Neuron (in vitro differentiated cells): ENCODE measurements at regions not wholly inside any gene's neighbourhood (a gene's known extent, or its start where the extent isn't known, plus 50 kb on each side); places are given as distances from the start of the nearest gene placed in this dataset.

Experiments
- H2AFZ ChIP-seq: one replicate; pipeline ENCODE4 v1.6.1; 2013; ENCODE audit warnings: low read depth, mild to moderate bottlenecking, inconsistent platforms, low read length, moderate library complexity
- H3K27me3 ChIP-seq: one replicate; pipeline ENCODE4 v1.6.1; 2013; ENCODE audit warnings: low read length; ENCODE audit not compliant: insufficient read depth
- H3K36me3 ChIP-seq: one replicate; pipeline ENCODE4 v1.6.1; 2013; ENCODE audit warnings: low read length; ENCODE audit not compliant: insufficient read depth
- H3K4me1 ChIP-seq: one replicate; pipeline ENCODE4 v1.6.1; 2013; ENCODE audit warnings: low read length; ENCODE audit not compliant: insufficient read depth
- H3K4me3 ChIP-seq: 2 replicates; pipeline ENCODE4 v1.5.1; 2013; ENCODE audit warnings: mild to moderate bottlenecking, low read length, moderate library complexity
- H3K9me3 ChIP-seq: one replicate; pipeline ENCODE4 v1.6.1; 2013; ENCODE audit warnings: low read length

DNA sequence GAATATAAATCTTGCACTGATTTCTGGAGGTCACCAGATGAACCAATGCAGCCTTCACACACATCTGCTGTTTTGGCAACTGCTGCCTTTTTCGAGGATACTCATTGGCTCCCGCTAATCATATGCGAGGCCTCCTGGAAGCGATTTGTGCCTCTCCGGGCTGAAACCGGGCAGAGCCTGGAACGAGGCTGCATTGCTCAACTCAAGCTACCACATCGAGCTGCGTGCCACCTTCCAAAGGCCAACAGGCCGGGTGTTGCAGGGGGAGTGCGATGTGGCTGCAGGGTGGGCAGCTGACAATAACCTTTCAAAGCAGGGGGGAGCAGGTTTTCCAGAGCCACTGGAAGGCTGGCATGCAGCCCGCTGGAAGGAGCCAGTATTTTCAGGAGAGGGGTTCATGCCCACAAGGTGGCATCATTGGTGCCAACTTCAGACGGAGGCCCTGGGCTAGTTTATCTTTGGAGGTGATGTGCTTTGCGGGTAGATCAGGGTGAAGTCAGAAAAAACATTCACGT is 122.6 kb upstream of the IFNGR1 start:
- H3K27me3 ChIP-seq = peaks cover 73% of the 10 kb centered on the region
- H3K4me1 ChIP-seq = peaks cover 9% of the 10 kb centered on the region
- H3K4me3 ChIP-seq = no peak overlapping the region
- no peaks in the 10 kb centered on the region for H3K9me3 ChIP-seq
- H2AFZ ChIP-seq = no peak overlapping the region
- H3K36me3 ChIP-seq = no peaks in the 10 kb centered on the region

DNA sequence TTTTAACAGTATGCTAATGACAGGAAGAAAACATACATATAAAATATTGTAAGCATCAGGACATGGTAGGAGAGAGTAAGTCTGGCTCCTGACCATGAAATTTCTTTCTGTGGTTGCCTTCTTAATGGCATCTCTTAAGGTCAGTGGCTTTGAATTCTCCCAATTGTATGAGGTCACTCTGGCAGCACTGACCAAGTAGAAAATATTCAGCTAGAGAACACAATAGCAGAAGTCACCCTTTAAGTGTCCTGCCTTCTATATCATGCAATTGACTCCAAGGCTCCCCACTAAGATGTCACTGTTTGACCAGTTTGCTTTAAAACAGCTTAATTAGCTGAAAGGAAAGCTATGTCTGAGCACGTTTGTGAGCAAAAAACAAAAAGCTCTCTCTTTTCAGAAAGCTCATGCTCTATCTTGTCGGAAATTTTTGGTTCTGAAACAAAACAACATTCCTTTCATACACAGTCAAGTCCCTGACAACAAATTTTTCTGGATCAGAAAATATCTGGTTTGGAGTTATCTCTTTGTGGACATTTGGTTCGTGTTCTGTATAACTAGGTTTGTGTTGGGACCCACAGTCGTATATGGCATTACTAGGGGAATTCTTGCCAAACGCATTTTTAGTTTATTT is 120.9 kb upstream of the IFNGR1 start:
- no peak overlapping the region for H2AFZ ChIP-seq
- no peak overlapping the region for H3K4me3 ChIP-seq
- no peaks in the 10 kb centered on the region for H3K9me3 ChIP-seq
- no peaks in the 10 kb centered on the region for H3K36me3 ChIP-seq
- H3K27me3 ChIP-seq = peaks cover 67% of the 10 kb centered on the region
- peaks cover 9% of the 10 kb centered on the region for H3K4me1 ChIP-seq

DNA sequence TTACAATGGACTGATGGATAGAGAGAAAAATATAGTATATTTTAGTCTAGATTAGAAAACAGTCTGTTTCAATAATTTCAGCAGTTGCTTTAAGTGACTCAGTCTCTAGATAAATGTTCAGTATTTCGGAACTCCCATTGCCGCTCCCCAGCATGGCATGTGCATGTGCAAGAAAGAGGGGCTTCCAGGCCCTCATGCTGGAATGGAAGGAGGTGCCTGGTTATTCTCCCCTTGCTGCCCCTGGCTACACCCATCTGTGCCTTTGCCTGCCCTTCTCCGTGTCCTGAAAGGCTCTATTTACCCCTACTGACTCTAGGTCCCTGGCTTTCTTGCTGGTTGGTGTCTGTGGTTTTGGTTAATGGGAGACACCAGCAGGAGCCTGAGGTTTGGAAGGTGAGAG is 115.7 kb upstream of the IFNGR1 start:
- peaks cover 67% of the 10 kb centered on the region for H3K27me3 ChIP-seq
- H3K9me3 ChIP-seq = no peaks in the 10 kb centered on the region
- no peak overlapping the region for H3K4me3 ChIP-seq
- no peaks in the 10 kb centered on the region for H3K36me3 ChIP-seq
- no peaks in the 10 kb centered on the region for H3K4me1 ChIP-seq
- H2AFZ ChIP-seq = no peak overlapping the region

DNA sequence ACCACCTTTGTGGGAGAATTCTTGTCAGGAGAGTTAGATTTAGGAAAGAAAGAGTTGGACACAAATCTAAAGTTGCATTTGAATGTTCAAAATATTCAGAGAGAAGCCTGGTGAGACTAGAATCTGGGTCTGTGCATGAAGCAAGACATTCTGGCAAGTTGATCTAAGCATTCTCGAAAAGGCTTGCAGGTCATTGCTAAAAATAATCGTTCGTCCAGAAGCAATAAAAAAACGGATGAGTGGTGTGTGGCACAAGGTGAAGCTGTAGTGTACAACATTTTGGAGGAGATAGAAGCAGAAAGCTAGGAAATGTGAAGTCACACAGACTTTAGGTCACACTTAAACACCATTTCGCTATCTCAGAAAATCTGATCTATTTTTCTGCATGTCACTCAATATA is 114.9 kb upstream of the IFNGR1 start:
- Histone ChIP-seq H3K27me3 (peaks cover 66% of the 10 kb centered on the region), H2AFZ (no peak overlapping the region), H3K9me3 (no peaks in the 10 kb centered on the region), H3K4me3 (no peak overlapping the region), H3K36me3 (no peaks in the 10 kb centered on the region), H3K4me1 (no peaks in the 10 kb centered on the region)

DNA sequence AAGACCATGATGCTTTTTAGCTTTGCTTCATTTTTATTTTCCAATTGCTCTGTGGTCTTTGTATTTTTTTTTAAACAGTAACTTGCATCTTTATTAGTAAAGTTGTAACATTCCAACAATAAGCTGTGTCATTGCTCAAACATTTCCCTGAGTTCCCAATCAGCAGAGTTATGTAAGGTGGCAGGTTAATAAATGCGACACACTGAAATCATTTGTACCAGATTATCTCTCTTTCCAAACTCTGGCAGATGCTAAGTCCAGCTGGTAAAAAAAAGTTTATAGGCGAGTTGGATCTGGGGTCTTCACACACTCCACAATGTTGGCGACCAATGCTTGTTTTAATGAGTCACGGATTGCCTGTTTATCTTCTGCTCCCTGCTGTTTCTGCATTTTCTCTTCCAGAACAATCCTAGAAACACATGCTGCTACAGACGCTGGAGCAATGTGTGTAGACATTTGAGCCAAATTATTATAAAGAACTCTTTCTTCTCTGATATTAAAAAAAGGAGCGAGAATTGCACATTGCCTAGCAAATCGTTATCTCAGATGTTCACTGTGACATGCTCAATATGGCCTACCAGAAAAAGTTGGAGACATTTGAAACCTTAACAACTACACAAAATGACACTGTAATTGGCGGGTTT is 113.6 kb upstream of the IFNGR1 start:
- no peak overlapping the region for H2AFZ ChIP-seq
- H3K4me3 ChIP-seq = no peak overlapping the region
- no peaks in the 10 kb centered on the region for H3K4me1 ChIP-seq
- no peaks in the 10 kb centered on the region for H3K36me3 ChIP-seq
- H3K9me3 ChIP-seq = no peaks in the 10 kb centered on the region
- peaks cover 58% of the 10 kb centered on the region for H3K27me3 ChIP-seq

DNA sequence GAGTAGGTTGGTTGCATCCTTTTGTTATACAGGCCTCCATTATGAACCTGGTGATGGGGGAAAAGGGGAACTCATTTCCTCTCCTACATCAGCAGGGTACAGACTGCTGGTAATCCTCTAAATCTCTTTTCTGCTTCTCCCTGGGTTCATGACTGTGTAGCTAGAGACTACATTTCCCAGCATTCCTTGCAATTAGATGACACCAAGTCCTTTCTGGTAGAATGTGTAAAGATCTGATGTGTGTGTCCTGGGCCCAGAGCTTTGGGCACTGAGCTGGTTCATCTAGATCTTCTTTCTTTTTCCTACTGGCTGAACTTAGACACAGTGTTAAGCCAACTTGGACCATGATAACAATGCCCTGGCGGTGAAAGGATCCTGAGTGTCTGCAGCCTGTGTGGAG is 104.7 kb upstream of the IFNGR1 start:
- H2AFZ ChIP-seq = no peak overlapping the region
- peaks cover 6% of the 10 kb centered on the region for H3K4me1 ChIP-seq
- no peak overlapping the region for H3K4me3 ChIP-seq
- H3K9me3 ChIP-seq = no peaks in the 10 kb centered on the region
- no peaks in the 10 kb centered on the region for H3K36me3 ChIP-seq
- peaks cover 23% of the 10 kb centered on the region for H3K27me3 ChIP-seq

DNA sequence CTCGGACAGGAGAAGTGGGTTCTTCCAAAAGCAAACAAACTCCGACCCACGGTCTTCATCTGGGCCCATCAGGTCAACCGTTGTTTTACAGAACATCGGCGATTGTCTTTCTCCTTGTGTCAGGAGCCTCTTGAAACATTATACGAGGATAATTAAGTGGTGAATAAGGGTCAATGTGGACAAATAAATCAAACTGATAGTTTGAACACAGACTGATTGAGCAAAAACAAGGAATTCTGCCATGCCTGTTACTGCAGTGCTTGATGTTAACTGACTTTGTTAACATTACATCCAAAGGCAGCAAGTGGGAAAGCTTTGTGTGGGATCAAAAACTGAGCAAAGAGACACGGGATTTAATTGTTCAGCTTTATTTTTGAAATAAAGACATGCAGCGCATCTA is 101.1 kb upstream of the IFNGR1 start:
- H3K9me3 ChIP-seq = no peaks in the 10 kb centered on the region
- no peak overlapping the region for H3K4me3 ChIP-seq
- no peak overlapping the region for H2AFZ ChIP-seq
- no peaks in the 10 kb centered on the region for H3K36me3 ChIP-seq
- H3K4me1 ChIP-seq = peaks cover 6% of the 10 kb centered on the region
- H3K27me3 ChIP-seq = peaks cover 20% of the 10 kb centered on the region

DNA sequence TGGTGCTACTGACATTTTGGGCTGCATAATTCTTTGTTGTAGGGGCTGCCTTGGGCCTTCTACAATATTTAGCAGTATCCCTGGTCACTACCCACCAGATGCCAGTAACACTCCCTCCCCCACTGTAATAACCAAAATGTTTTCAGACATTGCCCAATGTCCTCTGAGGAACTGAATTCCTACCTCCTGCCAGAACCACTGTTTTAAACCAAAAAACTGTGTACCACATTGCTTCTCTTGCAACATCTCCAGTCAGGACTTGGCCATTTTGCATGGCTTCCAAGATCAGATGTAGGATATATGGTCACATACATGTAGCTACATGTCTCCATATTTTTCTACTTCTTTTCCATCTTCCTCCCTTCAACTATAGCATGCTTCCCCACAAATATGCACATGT is 97.4 kb upstream of the IFNGR1 start:
- H3K36me3 ChIP-seq = no peaks in the 10 kb centered on the region
- H3K27me3 ChIP-seq = peaks cover 14% of the 10 kb centered on the region
- no peak overlapping the region for H3K4me3 ChIP-seq
- no peak overlapping the region for H2AFZ ChIP-seq
- no peaks in the 10 kb centered on the region for H3K9me3 ChIP-seq
- H3K4me1 ChIP-seq = no peaks in the 10 kb centered on the region

DNA sequence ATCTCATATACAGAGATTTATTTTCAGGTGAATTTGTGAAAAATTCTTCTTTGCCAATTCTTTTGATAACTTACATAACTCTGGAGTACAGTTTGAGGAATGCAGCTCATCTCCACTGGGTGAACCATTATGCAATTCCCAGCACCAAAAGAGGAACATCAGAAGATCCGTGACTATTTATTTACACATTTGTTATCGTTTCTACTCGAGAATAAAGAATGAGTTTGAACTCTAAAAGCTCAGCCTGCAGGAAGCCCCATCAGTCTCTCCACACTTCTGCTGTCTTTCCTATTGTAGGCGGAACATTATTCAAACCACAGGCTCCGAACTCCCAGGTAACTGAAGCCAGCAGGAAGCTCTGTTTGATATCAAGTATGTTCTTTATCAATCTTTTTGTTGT is 95.9 kb upstream of the IFNGR1 start:
- H2AFZ ChIP-seq = no peak overlapping the region
- H3K4me3 ChIP-seq = no peak overlapping the region
- no peaks in the 10 kb centered on the region for H3K4me1 ChIP-seq
- H3K36me3 ChIP-seq = no peaks in the 10 kb centered on the region
- H3K9me3 ChIP-seq = no peaks in the 10 kb centered on the region
- H3K27me3 ChIP-seq = peaks cover 14% of the 10 kb centered on the region

DNA sequence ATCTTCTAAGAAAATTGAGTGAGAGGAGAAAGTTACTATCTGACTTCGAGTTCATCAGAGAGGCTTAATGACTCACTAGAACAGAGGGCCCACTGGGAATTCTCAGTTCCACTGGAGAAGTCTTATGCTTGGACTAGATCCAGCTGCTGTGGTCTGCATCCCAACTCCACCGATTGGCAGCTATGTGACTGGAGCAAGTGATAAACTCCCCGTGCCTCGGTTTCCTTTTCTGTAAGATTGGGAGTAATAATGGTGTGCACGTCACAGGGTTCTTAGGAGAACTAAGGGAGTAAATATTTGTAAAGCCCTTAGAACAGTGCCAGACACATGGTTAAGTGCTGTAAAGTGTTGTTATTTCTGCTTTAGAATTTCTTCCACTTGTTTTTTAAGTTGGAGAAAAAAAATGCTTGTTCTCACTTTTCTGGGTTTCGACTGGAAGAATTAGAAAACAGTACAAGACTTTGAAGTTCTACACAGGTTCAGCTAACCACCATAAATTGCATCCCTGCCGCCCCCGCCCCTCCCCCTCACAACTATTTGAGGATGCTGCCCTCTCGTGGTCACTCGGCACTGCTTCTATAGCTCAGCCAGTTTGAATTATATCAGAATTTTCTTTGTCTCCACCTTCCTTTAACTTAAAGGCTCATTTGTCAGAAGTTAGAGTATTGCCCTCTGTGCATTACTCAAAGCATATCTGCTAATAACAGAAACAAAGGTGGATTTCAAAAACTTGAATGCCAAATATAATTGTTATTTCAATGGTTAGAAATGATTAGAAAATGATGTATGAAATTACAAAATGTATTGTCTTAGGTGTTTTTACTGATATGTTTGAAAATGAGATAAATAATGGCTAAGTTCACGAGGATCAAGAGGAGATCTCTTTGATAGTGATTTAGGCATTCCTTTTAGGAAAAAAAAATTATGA is 95.0 kb upstream of the IFNGR1 start:
- Histone ChIP-seq H2AFZ (no peak overlapping the region), H3K27me3 (peaks cover 12% of the 10 kb centered on the region), H3K9me3 (no peaks in the 10 kb centered on the region), H3K4me3 (no peak overlapping the region), H3K36me3 (no peaks in the 10 kb centered on the region), H3K4me1 (no peaks in the 10 kb centered on the region)

DNA sequence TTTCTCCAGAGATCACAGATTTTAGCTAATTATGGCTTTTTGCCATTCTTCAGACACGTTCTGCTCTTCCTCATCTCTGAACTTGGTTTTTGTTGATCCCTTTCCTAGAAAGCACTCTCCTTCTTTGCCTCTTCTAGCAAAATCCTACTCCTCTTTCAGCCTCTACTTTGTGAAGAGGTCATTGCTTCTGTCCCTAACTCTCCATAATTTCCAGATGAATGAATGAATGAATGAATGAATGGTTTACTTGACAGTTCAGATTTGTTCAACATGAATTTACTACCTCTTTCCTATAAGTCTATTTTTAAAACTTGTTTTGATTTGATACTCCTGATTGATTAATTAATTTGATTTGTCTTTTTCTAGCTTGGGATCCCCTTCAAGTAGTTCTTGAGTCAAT is 94.0 kb upstream of the IFNGR1 start:
- no peaks in the 10 kb centered on the region for H3K9me3 ChIP-seq

DNA sequence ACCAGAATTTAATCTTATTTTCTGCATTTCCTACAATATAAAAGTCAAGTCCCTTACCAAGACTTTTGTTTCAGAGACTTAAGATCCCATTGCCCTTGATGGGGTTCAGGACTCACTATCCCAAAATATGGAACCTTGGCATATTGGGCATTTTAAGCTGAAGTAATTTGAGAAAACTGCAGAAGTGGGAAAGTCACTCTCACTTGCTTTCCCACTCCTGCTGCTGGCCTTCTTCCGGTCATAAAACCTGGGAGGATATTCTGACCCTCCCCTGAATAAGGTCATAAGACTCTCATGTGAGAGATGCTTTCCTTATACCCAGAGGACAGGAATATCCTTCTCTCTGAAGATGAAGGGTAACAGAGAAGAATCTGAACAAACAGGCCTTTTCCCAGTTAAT is 92.8 kb upstream of the IFNGR1 start:
- H3K36me3 ChIP-seq = no peaks in the 10 kb centered on the region
- H3K4me1 ChIP-seq = no peaks in the 10 kb centered on the region
- no peak overlapping the region for H2AFZ ChIP-seq
- no peak overlapping the region for H3K4me3 ChIP-seq
- H3K9me3 ChIP-seq = no peaks in the 10 kb centered on the region
- peaks cover 3% of the 10 kb centered on the region for H3K27me3 ChIP-seq

More for the DNA sequence above, 94.0 kb upstream of the IFNGR1 start:
- Histone ChIP-seq H3K4me3 (no peak overlapping the region), H3K27me3 (peaks cover 6% of the 10 kb centered on the region), H2AFZ (no peak overlapping the region), H3K4me1 (no peaks in the 10 kb centered on the region), H3K36me3 (no peaks in the 10 kb centered on the region)

DNA sequence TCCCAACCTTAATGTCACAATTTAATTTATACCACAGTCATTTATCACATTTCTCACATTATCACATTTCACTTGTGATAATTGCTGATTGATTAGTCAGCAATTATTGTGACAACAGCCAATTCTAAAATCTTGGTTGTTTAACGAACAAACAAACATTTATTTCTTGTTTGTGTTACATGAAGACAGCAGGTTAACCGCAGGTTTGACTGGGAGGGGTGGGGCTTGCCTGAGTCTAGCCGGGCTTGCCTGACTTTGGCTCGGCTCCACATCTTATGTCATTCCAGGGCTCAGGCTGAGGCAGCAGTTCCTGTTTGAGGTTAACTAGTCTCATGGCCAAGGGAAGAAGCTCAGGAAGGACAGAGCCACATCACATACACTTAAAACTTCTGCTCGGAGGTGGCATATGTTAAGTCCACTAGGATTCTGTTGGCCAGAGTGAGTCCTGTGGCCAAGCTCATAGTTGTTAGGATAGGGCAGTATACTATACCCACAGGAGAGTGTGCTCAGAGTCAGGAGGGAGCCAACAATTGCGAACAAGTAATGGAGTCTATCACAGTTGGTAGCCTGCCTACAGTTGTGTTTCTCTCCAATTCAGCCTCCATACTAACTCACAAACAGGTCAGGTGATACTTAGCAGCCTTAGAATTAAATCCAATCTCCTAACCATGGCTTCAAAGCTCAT is 90.0 kb upstream of the IFNGR1 start:
- H3K4me3 ChIP-seq = no peak overlapping the region
- H2AFZ ChIP-seq = no peak overlapping the region
- H3K9me3 ChIP-seq = no peaks in the 10 kb centered on the region
- no peaks in the 10 kb centered on the region for H3K4me1 ChIP-seq
- no peaks in the 10 kb centered on the region for H3K36me3 ChIP-seq
- H3K27me3 ChIP-seq = no peaks in the 10 kb centered on the region
